H1 (cell line): ENCODE measurements at regions not wholly inside any gene's neighbourhood (a gene's known extent, or its start where the extent isn't known, plus 50 kb on each side); places are given as distances from the start of the nearest gene placed in this dataset.

Source experiments
- CTCF ChIA-PET: fragments of 300-600 bp; sonication (Branson Sonifier 250); formaldehyde crosslinking; loops from one replicate; lab custom pipeline; 2021; ENCODE audit not compliant: partially characterized antibody; lab: Charles Lee
- POLR2A ChIA-PET: fragments of 300-600 bp; sonication (Branson Sonifier 250); formaldehyde crosslinking; loops from one replicate; lab custom pipeline; 2021; ENCODE audit warnings: inconsistent platforms; ENCODE audit not compliant: partially characterized antibody; lab: Charles Lee
- DNase-seq, 2 experiments: peaks; one replicate each; pipeline versions ENCODE4 v3.0.0 to v3.0.0-alpha.2; 2010 to 2022; ENCODE audit warnings: low spot score in 2 of 2, low read depth in 1 of 2, mixed read lengths in 1 of 2
- FAIRE-seq: peaks from 2 replicates; lab custom pipeline; 2011; peaks lifted over from hg19 to GRCh38; lab: Jason Lieb, UNC
- H2AFZ ChIP-seq: 2 replicates; pipeline ENCODE4 v1.8.1; 2012; ENCODE audit warnings: low read length, inconsistent platforms
- H2AK5ac ChIP-seq: 2 replicates; pipeline ENCODE4 v1.6.1; 2013; ENCODE audit warnings: low read depth, low read length
- H2BK120ac ChIP-seq: replicated peaks from 2 replicates; pipeline ENCODE3; 2013; ENCODE audit warnings: low read depth, low read length, inconsistent platforms
- H2BK12ac ChIP-seq: 2 replicates; pipeline ENCODE4 v1.6.1; 2013; ENCODE audit warnings: low read depth, low read length
- H2BK15ac ChIP-seq: 2 replicates; pipeline ENCODE4 v1.6.1; 2013; ENCODE audit warnings: low read length
- H2BK20ac ChIP-seq: 2 replicates; pipeline ENCODE4 v1.6.1; 2013; ENCODE audit warnings: low read length
- H2BK5ac ChIP-seq: 2 replicates; pipeline ENCODE4 v1.6.1; 2013; ENCODE audit warnings: low read depth, low read length
- H3K14ac ChIP-seq: 2 replicates; pipeline ENCODE4 v1.6.1; 2013; ENCODE audit warnings: inconsistent platforms; ENCODE audit not compliant: insufficient read length
- H3K18ac ChIP-seq: 2 replicates; pipeline ENCODE4 v1.6.1; 2013; ENCODE audit warnings: low read length; ENCODE audit errors: extremely low read depth
- H3K23ac ChIP-seq: 2 replicates; pipeline ENCODE4 v1.6.1; 2013; ENCODE audit warnings: inconsistent platforms; ENCODE audit not compliant: insufficient read length
- H3K23me2 ChIP-seq: 2 replicates; pipeline ENCODE4 v1.6.1; 2013; ENCODE audit warnings: low read depth, low read length
- H3K27ac ChIP-seq: 2 replicates; pipeline ENCODE4 v1.6.1; 2011; ENCODE audit warnings: low read depth, low read length, inconsistent platforms
- H3K27me3 ChIP-seq, 4 experiments: replicated peaks in 1 of 4; 1 replicate in 1 of 4; 2 replicates in 3 of 4; pipeline versions ENCODE4 v1.6.1 to v1.8.1; 2011 to 2013; ENCODE audit warnings: low read length in 3 of 4, mild to moderate bottlenecking in 3 of 4, inconsistent platforms in 2 of 4, mixed read lengths in 2 of 4, moderate library complexity in 1 of 4; ENCODE audit not compliant: control insufficient read depth in 3 of 4, insufficient read depth in 3 of 4; ENCODE audit errors: extremely low read depth in 1 of 4
- H3K36me3 ChIP-seq, 4 experiments: 2 replicates each; pipeline versions ENCODE4 v1.6.1 to v1.8.1; 2011 to 2013; ENCODE audit warnings: mild to moderate bottlenecking in 4 of 4, low read length in 3 of 4, moderate library complexity in 2 of 4, control low read depth in 1 of 4, inconsistent platforms in 1 of 4; ENCODE audit not compliant: insufficient read depth in 4 of 4, control insufficient read depth in 2 of 4
- H3K4ac ChIP-seq: replicated peaks from 2 replicates; pipeline ENCODE3; 2013; ENCODE audit warnings: low read length, low read depth, mixed read lengths, inconsistent platforms; ENCODE audit not compliant: insufficient read length
- H3K4me1 ChIP-seq, 4 experiments: replicated peaks in 1 of 4; 1 replicate in 1 of 4; 2 replicates in 3 of 4; pipeline versions ENCODE4 v1.6.1 to v1.8.1; 2011 to 2013; ENCODE audit warnings: low read length in 3 of 4, inconsistent platforms in 2 of 4, mixed read lengths in 1 of 4; ENCODE audit not compliant: insufficient read depth in 4 of 4, control insufficient read depth in 3 of 4
- H3K4me2 ChIP-seq, 2 experiments: 2 replicates each; pipeline versions ENCODE4 v1.6.1 to v1.8.1; 2011 to 2013; ENCODE audit warnings: low read depth in 2 of 2, low read length in 2 of 2, control low read depth in 1 of 2, inconsistent platforms in 1 of 2, mild to moderate bottlenecking in 1 of 2; ENCODE audit not compliant: insufficient read depth in 1 of 2
- H3K4me3 ChIP-seq, 4 experiments: fragments of 200-600, 300-600 bp in 1 of 4; sonication (generic), shearing (Covaris generic), sonication (Bioruptor Twin) in 1 of 4; 2 replicates each; pipeline versions ENCODE4 v1.5.1 to v1.8.1; 2011 to 2016; ENCODE audit warnings: low read length in 4 of 4, low read depth in 3 of 4, control low read depth in 2 of 4, inconsistent platforms in 2 of 4, mild to moderate bottlenecking in 2 of 4, mixed read lengths in 1 of 4, moderate library complexity in 1 of 4; ENCODE audit not compliant: insufficient read depth in 2 of 4; ENCODE audit errors: extremely low read depth in 1 of 4
- H3K56ac ChIP-seq: replicated peaks from 2 replicates; pipeline ENCODE3; 2013; ENCODE audit warnings: low read depth, mild to moderate bottlenecking, mixed read lengths, low read length, inconsistent platforms; ENCODE audit not compliant: insufficient read length
- H3K79me1 ChIP-seq: 2 replicates; pipeline ENCODE4 v1.6.1; 2013; ENCODE audit warnings: low read depth, low read length, control low read depth
- H3K79me2 ChIP-seq, 2 experiments: 2 replicates each; pipeline versions ENCODE4 v1.6.1 to v1.8.1; 2012 to 2013; ENCODE audit warnings: low read length in 2 of 2, mild to moderate bottlenecking in 2 of 2, inconsistent platforms in 1 of 2; ENCODE audit not compliant: insufficient read depth in 2 of 2, control insufficient read depth in 1 of 2
- H3K9ac ChIP-seq, 4 experiments: replicated peaks in 1 of 4; 1 replicate in 1 of 4; 2 replicates in 3 of 4; pipeline versions ENCODE4 v1.6.1 to v1.8.1; 2011 to 2013; ENCODE audit warnings: low read depth in 3 of 4, low read length in 3 of 4, control low read depth in 2 of 4, mild to moderate bottlenecking in 2 of 4, moderate library complexity in 2 of 4, inconsistent platforms in 1 of 4; ENCODE audit errors: extremely low read depth in 1 of 4
- H3K9me3 ChIP-seq, 2 experiments: 2 replicates each; pipeline versions ENCODE4 v1.6.1 to v1.8.1; 2012 to 2013; ENCODE audit warnings: mild to moderate bottlenecking in 2 of 2, moderate library complexity in 2 of 2, control low read depth in 1 of 2, inconsistent platforms in 1 of 2, low read depth in 1 of 2, low read length in 1 of 2, mixed read lengths in 1 of 2; ENCODE audit not compliant: insufficient read depth in 2 of 2
- H4K20me1 ChIP-seq, 2 experiments: replicated peaks in 1 of 2; 2 replicates each; pipeline versions ENCODE3 to v1.8.1; 2011 to 2013; ENCODE audit warnings: inconsistent platforms in 2 of 2, low read length in 2 of 2, mild to moderate bottlenecking in 1 of 2; ENCODE audit not compliant: insufficient read depth in 2 of 2, control insufficient read depth in 1 of 2
- H4K5ac ChIP-seq: 2 replicates; pipeline ENCODE4 v1.6.1; 2013; ENCODE audit warnings: low read length, low read depth, mixed read lengths, inconsistent platforms; ENCODE audit not compliant: insufficient read length
- H4K8ac ChIP-seq: 2 replicates; pipeline ENCODE4 v1.8.0; 2013; ENCODE audit warnings: mild to moderate bottlenecking, moderate library complexity, low read length, inconsistent platforms; ENCODE audit not compliant: insufficient read depth; ENCODE audit errors: extremely low read depth
- H4K91ac ChIP-seq: replicated peaks from 2 replicates; pipeline ENCODE3; 2013; ENCODE audit warnings: low read length, mixed read lengths, inconsistent platforms; ENCODE audit not compliant: insufficient read length
- BCL11A ChIP-seq, 2 experiments: IDR thresholded peaks; one replicate each; pipeline ENCODE4 v1.6.1; 2011; ENCODE audit warnings: low read depth in 2 of 2, low read length in 2 of 2, mild to moderate bottlenecking in 2 of 2
- HDAC6 ChIP-seq: IDR thresholded peaks from one replicate; pipeline ENCODE4 v1.7.1; 2012; ENCODE audit warnings: low read depth, mild to moderate bottlenecking, inconsistent platforms, low read length, moderate library complexity
- KDM1A ChIP-seq: fragments of 200-600, 300-600 bp; sonication (generic); IDR thresholded peaks from 2 replicates; pipeline ENCODE4 v1.7.1; 2016; ENCODE audit warnings: mild to moderate bottlenecking, low read length, borderline replicate concordance
- POU5F1 ChIP-seq: IDR thresholded peaks from 2 replicates; pipeline ENCODE4 v1.6.1; 2011; ENCODE audit warnings: low read depth, mild to moderate bottlenecking, low read length, moderate library complexity
- TCF12 ChIP-seq: IDR thresholded peaks from 2 replicates; pipeline ENCODE4 v1.6.1; 2011; ENCODE audit warnings: low read depth, mild to moderate bottlenecking, low read length
- WGBS, 2 experiments: shearing (Covaris generic) in 1 of 2; methylation state at CpG; one replicate each; pipeline versions ENCODE4 v1.1.6 to v1.1.7; 2013 to 2015; ENCODE audit warnings: low lambda C conversion rate in 2 of 2, mixed read lengths in 2 of 2, inconsistent platforms in 1 of 2, low coverage in 1 of 2, missing lambda C conversion rate in 1 of 2; ENCODE audit not compliant: insufficient replicate concordance in 2 of 2, insufficient coverage in 1 of 2, insufficient read length in 1 of 2; ENCODE audit errors: extremely low coverage in 1 of 2, missing lambda C conversion rate in 1 of 2; 5-methylcytosine and 5-hydroxymethylcytosine counted together

DNA sequence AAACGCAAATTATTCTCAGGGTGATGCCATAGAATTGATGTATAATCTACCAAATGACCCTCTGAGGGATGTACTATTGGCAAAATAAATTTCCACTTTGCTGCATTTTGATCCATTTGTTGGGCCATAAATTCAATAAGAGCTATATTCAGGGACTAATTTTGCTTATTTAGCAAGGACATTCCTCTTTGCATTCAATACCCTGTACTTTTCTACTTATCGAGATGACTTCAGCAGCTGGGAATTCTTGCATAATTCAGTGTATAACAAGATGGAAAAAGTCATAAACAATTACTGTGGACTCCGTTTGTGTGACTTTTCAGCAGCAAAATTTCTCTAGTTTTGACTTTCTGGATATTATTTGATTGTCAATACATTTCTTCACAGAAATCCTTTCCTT is 744.7 kb upstream of the CCDC179 start:
- POLR2A ChIA-PET: no interaction called here
- 93% methylated on average over 3 of the region's 3 CpGs; no CpG with 5 or more reads in 1 of the 2 experiments for WGBS, 2 experiments
- no peak for DNase-seq
- TF ChIP-seq TCF12 (no peak), KDM1A (no peak), HDAC6 (no peak), BCL11A (IDR thresholded peaks at IDR 0.05; ENCODE audit: low read depth in 2 of 2, low read length in 2 of 2) (no peak), POU5F1 (no peak)

More for the DNA sequence above, 744.7 kb upstream of the CCDC179 start:
- Histone ChIP-seq H3K9ac (no peak overlapping the region), H2BK12ac (no peak overlapping the region), H2BK5ac (no peak overlapping the region), H3K4me1 (no peaks in the 10 kb centered on the region), H4K91ac (no peak overlapping the region), H3K56ac (no peak overlapping the region), H3K27me3 (no peaks in the 10 kb centered on the region), H3K18ac (no peak overlapping the region), H3K4me3 (no peak overlapping the region), H4K5ac (no peak overlapping the region), H2BK120ac (no peak overlapping the region), H2AFZ (no peak overlapping the region), H3K9me3 (no peaks in the 10 kb centered on the region), H3K4ac (no peak overlapping the region), H3K23me2 (no peaks in the 10 kb centered on the region), H3K4me2 (no peak overlapping the region), H2AK5ac (no peak overlapping the region), H2BK20ac (no peak overlapping the region), H3K27ac (no peak overlapping the region), H4K8ac (no peak overlapping the region), H3K14ac (no peak overlapping the region), H2BK15ac (no peak overlapping the region), H3K36me3 (no peaks in the 10 kb centered on the region), H3K79me2 (no peaks in the 10 kb centered on the region), H3K23ac (no peak overlapping the region), H4K20me1 (no peaks in the 10 kb centered on the region), H3K79me1 (no peaks in the 10 kb centered on the region)
- CTCF ChIA-PET: no interaction called here
- FAIRE-seq: no peak
